AG04449 (cell line): ENCODE measurements at regions not wholly inside any gene's neighbourhood (a gene's known extent, or its start where the extent isn't known, plus 50 kb on each side); places are given as distances from the start of the nearest gene placed in this dataset.

Experiments used
- CTCF ChIA-PET: fragments of 350-600 bp; formaldehyde crosslinking; extraction: SDS; loops from one replicate; lab custom pipeline; 2021; ENCODE audit warnings: antibody characterized with exemption; lab: Yijun Ruan, JAX
- POLR2A ChIA-PET: fragments of 400-600, 350-600 bp; formaldehyde crosslinking; extraction: SDS; loops from one replicate; lab custom pipeline; 2020; ENCODE audit warnings: antibody characterized with exemption, inconsistent platforms; lab: Yijun Ruan, JAX
- DNase-seq: peaks from one replicate; pipeline ENCODE4 v3.0.0-alpha.2; 2010; ENCODE audit warnings: low read depth, low spot score
- H3K4me3 ChIP-seq: 2 replicates; pipeline ENCODE4 v1.5.1; 2011; ENCODE audit warnings: low read depth, mild to moderate bottlenecking, control low read depth, low read length
- CTCF ChIP-seq: IDR thresholded peaks from one replicate; pipeline ENCODE4 v1.5.1; 2011; ENCODE audit warnings: mild to moderate bottlenecking, moderate library complexity, low read length, control low read depth, inconsistent platforms; ENCODE audit not compliant: insufficient read depth; ENCODE audit errors: missing control alignments

DNA sequence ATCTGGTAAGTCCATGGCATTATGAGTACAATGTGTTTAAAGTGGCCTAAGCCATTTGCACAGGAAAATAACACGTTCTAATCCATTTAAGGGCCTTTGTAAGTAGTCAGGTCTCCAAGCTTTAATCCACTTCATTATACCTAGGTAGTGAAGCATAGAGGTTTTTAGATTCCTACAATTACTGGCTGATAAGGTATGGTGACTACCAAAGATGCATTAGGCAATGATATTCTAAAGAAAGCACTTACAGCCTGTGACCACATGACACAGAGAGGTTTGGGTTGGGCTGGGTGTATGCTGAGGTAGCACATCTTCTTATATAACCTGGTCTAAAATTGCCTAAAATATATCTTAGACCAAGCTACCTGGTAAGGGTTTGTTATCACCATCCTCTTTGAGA is 504.4 kb downstream of the TFAP2B start:
- DNase-seq, result no peak
- no peak overlapping the region for H3K4me3 ChIP-seq
- no peak for TF ChIP-seq CTCF
- ChIA-PET CTCF (no interaction called here), POLR2A (no interaction called here)

- no peak overlapping the region for H3K4me3 ChIP-seq
- TF ChIP-seq CTCF, result no peak
- POLR2A ChIA-PET, result no interaction called here
- CTCF ChIA-PET, result no interaction called here
- no peak for DNase-seq
Measured at GRCh38 chr6:51330971-51331370, 512.3 kb downstream of the TFAP2B start.

- DNase-seq, result no peak
- POLR2A ChIA-PET, result no interaction called here
- TF ChIP-seq CTCF, result no peak
- CTCF ChIA-PET, result no interaction called here
- no peak overlapping the region for H3K4me3 ChIP-seq
Measured at GRCh38 chr6:51335543-51335942, 516.9 kb downstream of the TFAP2B start.

GRCh38 chr6:51336185-51336584 is 517.5 kb downstream of the TFAP2B start:
- TF ChIP-seq CTCF, result no peak
- ChIA-PET CTCF (no interaction called here), POLR2A (no interaction called here)
- no peak overlapping the region for H3K4me3 ChIP-seq
- DNase-seq, result no peak

DNA sequence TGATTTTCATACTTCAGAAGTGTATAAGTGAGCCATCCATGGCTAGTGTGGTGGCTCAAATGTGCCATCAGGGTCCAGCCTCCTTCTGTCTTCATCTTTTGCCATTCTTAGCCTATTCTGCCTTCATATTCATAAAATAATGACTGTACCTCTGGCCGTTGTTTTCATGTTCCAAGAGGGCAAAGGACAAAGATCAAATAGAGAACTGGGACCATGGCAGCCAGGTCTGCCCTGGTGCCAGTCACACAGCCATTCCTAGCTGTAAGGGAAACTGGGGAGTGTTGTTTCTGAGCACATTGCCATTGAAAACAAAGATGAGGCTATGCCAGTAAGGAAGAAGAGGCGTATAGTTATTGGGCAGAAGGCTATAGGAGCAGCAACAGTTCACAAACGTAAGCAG is 518.6 kb downstream of the TFAP2B start:
- DNase-seq, result no peak
- CTCF ChIA-PET, result no interaction called here
- POLR2A ChIA-PET, result no interaction called here
- no peak overlapping the region for H3K4me3 ChIP-seq
- no peak for TF ChIP-seq CTCF

GRCh38 chr6:51339108-51339507 is 520.4 kb downstream of the TFAP2B start:
- no peak for DNase-seq
- TF ChIP-seq CTCF, result no peak
- H3K4me3 ChIP-seq, result no peak overlapping the region
- ChIA-PET POLR2A (no interaction called here), CTCF (no interaction called here)
